HG03060 (cell line): ENCODE measurements at regions not wholly inside any gene's neighbourhood (a gene's known extent, or its start where the extent isn't known, plus 50 kb on each side); places are given as distances from the start of the nearest gene placed in this dataset.
"Not testable (repeated sequence)": the region's sequence is repeated elsewhere in the genome, so short reads cannot be mapped to it uniquely, and the experiment has no call there.

ENCODE experiments used
- ATAC-seq: cut with Tn5 transposase; IDR thresholded peaks from one replicate; pipeline ENCODE4 v1.9.1; 2021; ENCODE audit warnings: low read depth, moderate number of reproducible peaks; ENCODE audit not compliant: unreplicated experiment

DNA sequence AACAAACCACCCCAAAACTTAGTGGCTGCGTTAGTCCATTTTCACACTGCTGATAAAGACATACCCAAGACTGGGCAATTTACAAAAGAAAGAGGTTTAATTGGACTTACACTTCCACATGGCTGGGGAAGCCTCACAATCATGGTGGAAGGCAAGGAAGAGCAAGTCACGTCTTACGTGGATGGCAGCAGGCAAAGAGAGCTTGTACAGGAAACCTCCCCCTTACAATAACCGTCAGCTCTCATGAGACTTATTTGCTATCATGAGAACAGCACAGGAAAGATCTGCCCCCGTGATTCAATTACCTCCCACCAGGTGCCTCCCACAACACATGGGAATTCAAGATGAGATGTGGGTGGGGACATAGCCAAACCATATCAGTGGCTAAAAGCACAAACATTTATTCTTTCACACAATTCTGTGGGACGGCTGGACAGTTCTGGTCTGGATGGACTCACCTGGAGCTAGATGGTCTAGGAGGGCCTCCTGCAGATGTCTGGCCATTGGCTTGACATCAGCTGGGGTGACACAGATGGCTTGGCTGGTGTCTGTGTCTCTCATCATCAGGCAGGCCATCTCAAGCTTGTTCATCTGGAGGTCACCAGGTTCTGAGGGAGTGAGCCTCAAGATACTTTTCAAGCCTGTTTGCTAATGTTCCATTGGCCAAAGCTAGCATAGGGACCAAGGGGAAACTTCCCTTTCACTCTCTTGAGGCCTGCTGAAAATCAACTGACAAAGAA lies 104.1 kb downstream of the SMIM20 start:
- not testable (repeated sequence) for ATAC-seq

DNA sequence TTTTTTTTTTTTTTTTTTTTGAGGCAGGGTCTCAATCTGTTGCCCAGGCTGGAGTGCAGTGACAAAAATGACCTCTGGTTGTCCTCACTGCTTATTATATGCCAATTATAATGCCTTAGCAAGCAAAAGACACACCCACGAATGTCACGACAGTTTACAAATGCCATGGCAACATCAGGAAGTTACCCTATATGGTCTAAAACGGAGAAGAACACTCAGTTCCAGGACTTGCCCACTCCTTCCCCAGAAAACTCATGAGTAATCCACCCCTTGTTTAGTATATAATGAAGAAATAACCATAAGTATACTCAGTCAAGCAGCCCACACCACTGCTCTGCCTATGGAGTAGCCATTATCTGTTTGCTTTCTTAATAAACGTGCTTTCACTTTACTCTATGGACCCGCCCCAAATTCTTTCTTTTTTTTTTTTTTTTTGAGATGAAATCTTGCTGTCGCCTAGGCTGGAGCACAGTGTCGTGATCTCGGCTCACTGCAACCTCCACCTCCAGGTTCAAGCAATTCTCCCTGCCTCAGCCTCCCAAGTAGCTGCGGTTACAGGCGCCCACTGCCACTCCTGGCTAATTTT lies 106.2 kb downstream of the SMIM20 start:
- no peak for ATAC-seq

DNA sequence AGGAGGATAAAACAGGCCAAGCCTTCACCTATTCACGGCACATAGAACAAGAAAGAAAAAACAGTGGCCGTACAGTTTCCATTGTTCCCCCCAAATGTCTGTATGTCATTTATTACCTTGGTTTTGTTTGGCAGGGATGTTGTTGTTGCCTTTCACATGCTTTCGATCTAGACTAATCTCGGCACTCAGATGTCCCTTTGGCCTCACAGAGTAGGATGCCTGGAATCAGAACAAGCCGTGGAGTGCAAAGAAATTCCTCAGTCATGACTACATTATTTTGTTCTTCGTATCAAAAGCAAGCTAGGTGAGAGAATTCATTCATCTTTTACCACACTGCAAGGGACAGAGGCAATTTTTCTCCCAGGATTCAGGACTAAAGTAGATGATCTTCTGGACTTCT lies 106.9 kb downstream of the SMIM20 start:
- no peak for ATAC-seq

DNA sequence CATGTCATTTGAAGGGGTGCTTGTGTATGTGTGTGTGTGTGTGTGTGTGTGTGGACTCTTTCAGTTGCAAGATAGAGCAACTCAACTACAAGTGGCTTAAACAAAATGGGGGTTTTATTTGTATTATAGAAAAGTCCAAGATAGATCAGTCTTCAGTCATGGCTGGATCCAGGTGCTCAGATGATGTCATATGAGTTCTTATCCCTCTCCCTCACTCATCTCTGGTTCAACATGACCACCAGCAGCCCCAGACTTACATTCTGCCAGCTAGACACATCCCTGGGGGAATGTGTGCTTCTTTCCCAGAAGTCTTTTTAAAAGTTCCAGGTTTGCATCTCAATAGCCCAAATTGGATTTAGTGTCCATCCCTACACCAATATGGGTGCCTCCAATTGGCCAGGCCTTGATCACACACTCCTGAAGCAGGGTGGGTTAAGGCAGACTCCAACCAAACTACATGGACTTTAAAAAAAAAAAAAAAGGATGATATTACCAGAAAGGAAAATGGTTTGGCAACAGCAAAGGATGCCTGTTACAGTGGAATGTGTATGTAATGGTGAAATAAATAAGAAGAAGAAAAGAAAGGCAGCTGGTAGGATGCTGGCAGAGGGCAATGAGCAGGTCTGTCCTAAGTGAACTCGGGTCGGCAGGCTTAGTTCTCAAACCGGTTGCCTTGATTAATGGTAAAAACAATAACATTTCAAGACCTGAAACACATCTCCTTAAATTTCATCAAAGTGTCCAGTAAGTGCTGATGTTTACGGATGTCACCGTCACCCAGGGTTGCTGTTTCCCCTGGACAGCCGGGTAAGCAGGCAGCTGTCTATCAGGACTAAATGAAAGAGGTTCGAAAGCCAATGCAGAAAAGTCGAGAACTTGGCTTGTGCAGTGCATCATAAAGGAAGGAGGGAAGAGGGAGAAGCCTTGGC lies 107.7 kb downstream of the SMIM20 start:
- no peak for ATAC-seq

DNA sequence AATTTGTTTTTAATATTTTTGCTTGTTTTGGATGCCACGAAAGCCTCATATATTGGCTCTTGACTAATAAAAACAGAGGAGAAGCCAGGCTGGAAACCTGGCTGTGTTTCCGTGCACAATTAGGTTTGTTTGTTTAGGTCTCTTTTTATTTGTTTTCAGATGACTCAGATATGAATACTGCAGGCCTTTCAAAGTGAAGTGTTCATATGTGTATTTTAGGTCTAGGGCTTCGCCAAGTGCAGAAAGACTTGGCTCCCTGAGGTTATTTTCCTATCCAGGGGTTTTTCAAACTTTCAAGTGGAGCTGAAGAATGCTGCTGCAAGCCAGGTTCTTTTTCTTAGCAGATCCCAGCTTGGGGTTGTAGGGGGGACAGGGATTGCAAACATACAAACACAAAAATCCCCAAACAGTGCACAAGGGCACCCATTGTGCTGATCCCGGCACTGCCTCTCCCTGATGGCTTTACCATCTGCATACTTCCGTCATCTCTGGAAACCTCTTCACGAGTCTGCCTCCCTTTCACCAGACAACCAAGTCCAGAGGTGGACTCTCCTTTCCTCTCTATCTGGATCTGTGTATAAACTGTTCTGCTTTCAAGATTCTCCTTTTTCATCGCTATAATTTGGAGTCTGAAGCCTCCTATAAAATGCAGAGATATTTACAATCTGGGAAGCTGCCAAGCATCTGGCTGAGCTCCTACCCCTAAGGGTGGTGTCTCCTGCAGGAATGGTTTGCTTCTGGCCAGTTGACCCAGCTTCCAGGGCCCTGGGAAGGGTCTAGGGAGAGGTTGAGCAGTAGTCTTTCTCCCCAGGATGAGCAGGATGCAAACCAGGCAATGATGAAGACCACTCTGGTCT lies 108.6 kb downstream of the SMIM20 start:
- ATAC-seq = no peak

DNA sequence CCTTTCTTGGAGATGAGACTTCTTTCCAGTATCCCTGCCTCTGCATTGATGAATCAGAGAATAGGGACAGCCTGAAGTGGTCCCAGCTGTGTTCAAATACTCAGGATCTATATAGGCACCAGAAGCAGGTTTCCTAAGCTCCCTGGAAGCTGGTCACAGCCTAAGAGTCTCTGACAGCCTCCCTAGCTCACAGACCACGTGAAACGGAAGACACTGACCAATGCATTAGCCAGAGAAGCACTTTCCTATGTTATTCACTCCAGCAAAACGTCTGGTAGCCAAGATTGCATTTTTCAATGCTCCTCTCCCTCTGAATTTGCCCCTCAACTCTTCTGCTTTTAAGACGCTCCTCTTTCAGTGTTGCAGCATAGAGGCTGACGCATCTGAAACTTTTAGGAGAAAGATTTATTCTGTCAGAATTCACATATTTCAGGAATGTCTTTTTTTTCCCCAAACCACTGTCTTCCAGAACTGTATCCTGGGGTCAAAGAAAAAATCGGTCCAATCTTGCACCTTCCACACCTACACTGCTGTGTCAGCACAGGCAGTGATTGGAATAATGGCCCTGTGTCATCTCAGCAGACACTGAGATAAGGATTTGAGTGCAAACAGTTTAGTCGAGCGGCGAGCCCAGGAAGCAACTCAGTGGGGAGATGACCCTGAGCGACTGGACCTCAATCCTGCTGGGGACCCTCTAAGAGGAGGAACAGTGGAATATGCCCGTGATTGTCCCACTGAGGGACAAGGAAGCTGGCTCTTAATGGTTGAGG lies 109.4 kb downstream of the SMIM20 start:
- no peak for ATAC-seq

DNA sequence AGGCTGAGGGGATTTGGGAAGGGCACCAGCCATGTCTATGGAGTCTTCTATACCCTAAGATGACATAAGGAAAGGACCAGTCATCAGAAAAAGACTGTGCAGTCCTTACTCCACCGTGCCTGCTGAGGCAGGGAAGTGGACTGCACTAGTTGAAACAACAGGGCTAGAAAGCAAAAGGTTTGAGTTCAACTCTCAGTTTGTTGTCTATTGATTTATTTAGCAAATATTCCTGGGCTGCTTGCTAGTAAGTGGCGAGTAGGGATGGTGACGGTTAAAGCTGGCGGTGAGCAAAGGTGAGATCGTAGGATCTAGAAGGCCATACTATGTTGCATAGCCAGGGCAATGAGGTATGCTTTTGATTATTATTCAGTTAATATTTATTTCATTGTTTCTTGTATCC lies 110.1 kb downstream of the SMIM20 start:
- no peak for ATAC-seq

DNA sequence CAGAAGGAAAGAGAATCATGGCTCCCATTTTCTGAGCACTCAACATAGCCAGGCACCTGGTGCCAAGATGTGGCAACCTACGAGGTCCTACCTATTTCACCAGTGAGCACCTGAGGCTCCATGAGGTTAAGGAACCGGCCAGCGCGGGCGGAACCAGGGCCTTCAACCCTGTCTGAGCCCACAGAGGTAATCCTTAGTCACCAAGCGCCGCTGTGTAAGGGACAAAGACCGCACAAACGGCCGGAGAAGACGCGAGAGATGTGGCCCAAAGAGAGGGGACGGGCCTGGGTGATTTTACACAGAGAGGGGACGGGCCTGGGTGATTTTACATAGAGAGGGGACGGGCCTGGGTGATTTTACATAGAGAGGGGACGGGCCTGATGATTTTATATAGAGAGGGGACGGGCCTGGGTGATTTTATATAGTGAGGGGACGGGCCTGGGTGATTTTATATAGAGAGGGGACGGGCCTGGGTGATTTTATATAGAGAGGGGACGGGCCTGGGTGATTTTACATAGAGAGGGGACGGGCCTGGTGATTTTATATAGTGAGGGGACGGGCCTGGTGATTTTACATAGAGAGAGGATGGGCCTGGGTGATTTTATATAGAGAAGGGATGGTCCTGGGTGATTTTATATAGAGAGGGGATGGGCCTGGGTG lies 114.2 kb downstream of the SMIM20 start:
- no peak for ATAC-seq

DNA sequence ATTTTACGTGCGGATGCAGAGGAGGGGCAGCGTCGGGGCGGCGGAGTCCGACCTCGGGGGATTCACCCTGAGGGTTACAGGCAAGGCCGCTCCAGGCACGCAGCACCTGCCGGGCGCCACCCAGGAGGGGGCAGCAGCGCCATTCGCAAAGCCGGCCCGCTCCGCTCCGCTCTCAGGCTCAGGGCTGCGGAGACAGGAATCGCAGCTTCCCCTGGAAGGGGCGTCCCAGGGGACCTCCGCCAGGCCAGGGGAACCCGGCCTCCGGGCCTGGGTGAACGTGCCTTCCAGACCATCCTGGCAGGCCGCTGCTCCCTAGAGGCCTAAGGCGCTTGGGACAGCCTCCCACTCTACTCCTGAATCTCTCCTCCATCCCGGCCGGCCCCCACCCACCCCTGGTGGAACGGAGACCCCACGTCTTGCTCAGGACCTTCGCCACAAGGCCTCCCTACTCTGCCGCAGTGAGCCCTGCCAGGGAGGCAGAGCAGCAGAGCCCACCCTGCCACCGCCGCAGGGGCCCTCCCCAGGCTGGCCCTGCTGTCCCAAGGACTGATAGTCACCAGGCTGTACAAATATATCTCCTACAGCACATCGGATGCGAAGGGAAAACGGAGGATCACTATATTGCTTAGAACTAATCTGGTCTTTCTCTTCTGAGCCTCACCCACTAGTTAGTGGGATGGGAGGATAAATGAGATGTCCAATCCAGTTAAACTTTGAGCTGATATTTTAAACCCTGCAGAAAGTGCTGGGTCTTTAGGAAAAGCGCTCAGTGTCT lies 115.0 kb downstream of the SMIM20 start:
- no peak for ATAC-seq

DNA sequence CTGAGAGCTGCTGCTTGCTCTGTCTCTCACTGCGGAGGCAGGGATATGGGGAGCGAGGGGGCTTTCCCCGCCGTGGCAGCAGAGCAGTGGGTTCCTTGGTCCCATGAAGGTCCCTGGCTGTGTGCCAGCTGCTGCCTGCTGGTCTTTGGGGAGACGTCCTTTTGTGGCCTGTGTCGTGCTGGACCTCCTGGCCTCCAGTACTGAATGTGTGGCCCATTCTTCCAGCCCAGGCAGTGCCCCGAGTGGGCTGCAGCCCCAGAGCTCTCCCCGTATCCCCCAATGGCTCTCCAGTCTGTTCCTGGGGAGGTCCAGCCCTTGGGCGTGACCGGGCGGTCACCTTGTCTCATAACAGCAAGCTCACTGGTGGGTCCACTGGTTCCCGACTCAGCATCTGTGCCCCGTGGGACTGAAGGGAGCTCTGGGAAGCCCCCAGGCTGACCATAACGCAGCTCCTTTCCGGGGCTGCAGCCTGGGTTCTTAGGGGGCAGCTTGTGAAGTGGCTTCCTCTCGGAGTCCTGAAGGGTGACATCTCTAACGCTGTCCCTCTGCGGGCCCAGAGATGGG lies 115.6 kb downstream of the SMIM20 start:
- ATAC-seq = no peak

DNA sequence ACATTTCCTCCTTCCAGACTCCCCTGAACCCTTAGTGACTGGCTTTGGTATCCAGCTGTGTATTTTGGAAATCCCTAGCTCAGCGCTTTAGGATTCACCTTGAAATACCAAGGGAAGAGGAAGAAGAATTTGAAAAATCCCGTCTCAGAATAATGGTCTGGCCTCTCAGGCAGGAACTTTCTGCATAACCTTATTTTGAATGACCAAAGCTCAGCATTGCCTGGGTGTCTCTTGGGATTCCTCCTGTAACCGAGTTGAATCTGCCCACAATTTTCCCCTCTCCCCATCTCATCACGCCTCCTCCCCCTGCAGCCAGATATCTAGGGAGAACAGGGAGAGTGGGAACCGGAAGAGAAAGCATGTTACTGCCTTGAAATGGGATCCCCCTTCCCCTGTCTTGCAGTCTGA lies 116.2 kb downstream of the SMIM20 start:
- ATAC-seq = no peak

DNA sequence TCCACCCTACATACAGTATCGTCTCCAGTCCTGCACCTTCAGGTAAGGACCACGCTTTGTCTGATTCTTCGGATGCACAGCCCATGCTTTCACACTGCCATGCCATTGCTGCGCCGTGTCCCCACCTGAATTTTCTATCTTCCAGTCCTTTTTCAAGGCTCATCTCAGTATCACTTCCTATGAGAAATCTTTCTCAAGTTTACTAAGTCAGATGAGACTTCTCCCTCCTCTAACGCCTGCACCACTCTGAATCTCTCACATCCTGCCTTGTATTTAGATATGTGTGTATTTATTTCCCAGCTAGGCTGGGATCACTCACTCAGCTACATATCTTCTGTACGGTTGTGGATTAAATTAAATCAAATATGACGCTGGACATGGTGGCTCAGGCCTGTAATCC lies 116.8 kb downstream of the SMIM20 start:
- no peak for ATAC-seq

DNA sequence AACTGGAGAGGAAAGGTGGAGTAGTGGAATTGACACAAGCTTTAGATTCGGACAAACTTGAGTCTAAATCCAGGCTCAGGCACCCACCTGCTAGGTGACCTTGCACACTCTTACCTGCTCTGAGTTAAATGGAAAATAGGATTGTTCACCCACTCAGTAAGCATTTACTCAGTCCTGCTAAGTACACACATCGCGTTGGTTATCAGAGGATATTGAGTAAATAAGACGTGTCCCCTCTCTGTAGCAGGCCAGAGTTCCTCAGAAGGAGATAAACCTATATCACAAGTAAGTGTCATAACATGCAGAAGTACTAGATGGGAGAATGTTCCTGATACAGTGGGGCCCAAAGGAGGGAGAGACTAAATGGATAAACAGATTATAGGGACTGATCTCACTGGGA lies 117.7 kb downstream of the SMIM20 start:
- no peak for ATAC-seq

DNA sequence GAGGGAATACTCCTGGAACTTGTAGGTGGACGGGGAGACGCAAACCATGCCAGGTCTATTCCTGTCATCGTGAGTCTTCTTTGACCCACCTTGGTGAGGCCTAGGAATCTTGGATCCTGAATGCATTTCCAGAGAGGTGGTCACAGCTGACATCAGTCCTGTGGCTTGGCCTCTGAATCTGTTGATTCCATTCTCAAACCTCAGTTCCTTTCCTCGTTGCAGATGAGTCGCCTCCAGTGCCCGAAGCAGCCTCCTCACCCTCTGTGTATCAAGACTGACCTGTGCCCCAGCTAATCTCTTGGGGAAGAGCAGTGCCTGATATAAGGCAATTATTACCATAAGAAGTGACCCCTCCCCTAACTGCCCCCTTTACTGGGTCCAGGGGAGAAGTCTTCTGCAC lies 118.1 kb downstream of the SMIM20 start:
- ATAC-seq = no peak

DNA sequence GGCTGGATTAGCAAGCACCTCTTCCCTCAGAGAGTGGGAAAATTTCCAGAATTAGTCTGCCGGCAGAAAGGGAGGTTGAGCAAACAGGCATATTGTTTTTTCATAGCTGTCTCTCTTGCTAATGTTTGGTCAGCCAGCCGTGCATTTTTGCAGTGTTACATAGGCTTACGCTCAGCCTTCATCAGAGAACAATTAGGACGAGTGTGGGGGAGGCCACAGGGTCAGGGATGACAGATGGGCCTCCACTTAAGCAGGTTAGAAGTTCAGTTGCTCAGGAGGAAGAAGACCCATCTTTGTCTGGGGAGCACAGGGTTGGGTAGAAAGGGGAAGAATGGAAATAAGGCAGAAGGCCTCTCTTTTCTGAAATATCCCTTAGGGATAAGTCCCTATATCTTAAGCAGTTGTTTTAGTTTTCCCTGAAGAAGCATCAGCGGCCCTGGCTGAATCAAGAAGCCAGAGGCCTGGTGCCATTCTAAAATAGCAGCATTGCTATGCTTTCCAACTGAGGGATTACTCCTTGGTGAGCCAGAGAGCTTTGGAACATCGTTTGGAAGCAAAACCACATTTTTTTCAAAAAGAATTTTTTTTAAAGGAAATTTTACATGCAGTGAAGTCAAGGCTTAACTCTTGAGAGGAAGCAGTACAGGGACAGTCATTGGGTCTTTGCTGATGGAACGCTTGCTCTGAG lies 118.8 kb downstream of the SMIM20 start:
- ATAC-seq = no peak

DNA sequence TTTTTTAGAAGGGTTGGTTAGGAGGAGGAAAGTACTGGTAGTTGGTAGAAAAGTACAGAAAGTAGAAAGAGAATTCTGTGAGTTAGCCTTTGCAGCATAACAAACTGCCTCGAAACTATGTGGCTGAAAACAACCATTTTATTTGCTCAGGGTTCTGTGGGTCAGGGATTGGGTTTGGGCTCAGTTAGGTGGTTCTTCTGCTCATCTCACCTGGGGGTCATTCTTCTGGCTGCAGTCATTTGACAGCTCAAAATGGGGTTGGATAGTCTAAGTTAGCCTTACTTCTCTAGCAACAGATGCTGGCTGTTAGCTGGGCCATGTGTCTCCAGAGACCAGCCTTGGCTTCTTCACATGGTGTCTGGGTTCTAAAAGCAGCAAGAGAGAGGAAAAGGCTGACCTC lies 119.4 kb downstream of the SMIM20 start:
- no peak for ATAC-seq

DNA sequence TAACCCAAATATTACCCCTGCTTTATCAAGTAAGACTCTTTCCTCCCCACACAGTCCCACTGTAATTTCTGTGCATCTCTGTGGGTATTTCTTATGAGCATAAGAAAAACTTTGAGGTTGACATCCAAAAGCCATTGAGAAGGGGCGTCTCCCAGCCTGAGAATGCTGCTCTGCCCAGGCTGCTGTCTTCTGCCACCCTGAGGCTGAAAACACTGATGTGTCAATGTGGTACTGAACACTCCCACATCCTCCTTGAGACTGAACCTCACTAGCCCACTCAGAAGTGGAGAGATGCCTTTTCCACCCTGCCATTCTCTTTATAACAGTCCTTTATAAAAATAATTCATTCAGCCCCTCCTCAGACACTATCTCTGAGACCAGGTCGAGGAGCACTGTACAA lies 120.8 kb downstream of the SMIM20 start:
- no peak for ATAC-seq

DNA sequence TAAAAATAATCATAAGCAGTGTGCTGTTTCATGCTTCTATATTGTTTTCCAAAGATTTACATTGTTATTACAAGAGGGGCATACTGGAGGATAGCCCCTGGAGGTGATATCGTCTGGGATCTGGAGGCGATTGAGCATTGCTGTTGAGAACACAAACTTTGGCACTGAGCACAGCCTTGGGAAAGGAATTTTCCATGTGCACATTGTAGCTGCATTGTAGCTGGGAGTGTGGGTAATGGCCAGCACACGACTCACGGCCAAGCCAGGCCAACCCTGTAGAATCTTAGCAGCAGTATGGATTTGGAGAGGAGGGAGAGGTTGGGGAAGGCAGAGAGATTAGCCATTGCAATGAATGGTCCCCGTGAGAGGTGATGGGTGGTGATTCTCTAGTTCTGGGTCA lies 121.9 kb downstream of the SMIM20 start:
- no peak for ATAC-seq
